Epithelial cell of esophagus (primary cell): ENCODE measurements at regions not wholly inside any gene's neighbourhood (a gene's known extent, or its start where the extent isn't known, plus 50 kb on each side); places are given as distances from the start of the nearest gene placed in this dataset.

Experiments used
- DNase-seq: peaks from one replicate; pipeline ENCODE4 v3.0.0; 2010; ENCODE audit warnings: low read depth
- H3K4me3 ChIP-seq: 2 replicates; pipeline ENCODE4 v1.5.1; 2011; ENCODE audit warnings: mild to moderate bottlenecking, low read length, control low read depth
- CTCF ChIP-seq: IDR thresholded peaks from 2 replicates; pipeline ENCODE4 v1.5.1; 2011; ENCODE audit warnings: low read depth, mild to moderate bottlenecking, low read length, control low read depth, inconsistent platforms; ENCODE audit not compliant: insufficient read depth; ENCODE audit errors: missing control alignments

GRCh38 chr4:45410701-45411210 is 684.4 kb upstream of the GNPDA2 start:
- no peak for TF ChIP-seq CTCF
- no peak for DNase-seq
- H3K4me3 ChIP-seq, result no peak overlapping the region

- no peak for DNase-seq
- H3K4me3 ChIP-seq, result no peak overlapping the region
- TF ChIP-seq CTCF, result no peak
Observed at GRCh38 chr4:45409536-45409935, 683.2 kb upstream of the GNPDA2 start.

GRCh38 chr4:45408996-45409395 is 682.6 kb upstream of the GNPDA2 start:
- no peak for DNase-seq
- no peak for TF ChIP-seq CTCF
- no peak overlapping the region for H3K4me3 ChIP-seq

GRCh38 chr4:45399116-45399515 is 672.8 kb upstream of the GNPDA2 start:
- H3K4me3 ChIP-seq, result no peak overlapping the region
- no peak for TF ChIP-seq CTCF
- no peak for DNase-seq

GRCh38 chr4:45385306-45385705 is 659.0 kb upstream of the GNPDA2 start:
- DNase-seq, result no peak
- TF ChIP-seq CTCF, result no peak
- H3K4me3 ChIP-seq, result no peak overlapping the region

GRCh38 chr4:45370408-45370807 is 644.1 kb upstream of the GNPDA2 start:
- no peak for DNase-seq
- no peak overlapping the region for H3K4me3 ChIP-seq
- TF ChIP-seq CTCF, result no peak

- no peak for TF ChIP-seq CTCF
- H3K4me3 ChIP-seq, result no peak overlapping the region
Observed at GRCh38 chr4:45368832-45369231, 642.5 kb upstream of the GNPDA2 start.

More at GRCh38 chr4:45368832-45369231, 642.5 kb upstream of the GNPDA2 start:
- DNase-seq, result no peak
